ENCODE measurements at regions not wholly inside any gene's neighbourhood (a gene's known extent, or its start where the extent isn't known, plus 50 kb on each side); places are given as distances from the start of the nearest gene placed in this dataset.

GRCh38 chr20:55266361-55266760 lies 739.0 kb downstream of the CBLN4 start:
- TF ChIP-seq CSDC2 (CRISPR knock-in tag; IDR thresholded peaks at IDR 0.05), result no peak
- no peak for TF ChIP-seq ZNF70 (CRISPR knock-in tag; IDR thresholded peaks at IDR 0.05)
- no peak for TF ChIP-seq TCF4 (CRISPR knock-in tag; IDR thresholded peaks at IDR 0.05; ENCODE audit: borderline replicate concordance)
- no peak for TF ChIP-seq TOX (CRISPR knock-in tag; IDR thresholded peaks at IDR 0.05; ENCODE audit: borderline replicate concordance)
- TF ChIP-seq TSHZ2 (CRISPR knock-in tag; IDR thresholded peaks at IDR 0.05), result no peak

All from SK-N-SH treated with all-trans-retinoic acid at 6 μM for 48 hours (cell line).